ENCODE measurements at regions not wholly inside any gene's neighbourhood (a gene's known extent, or its start where the extent isn't known, plus 50 kb on each side); places are given as distances from the start of the nearest gene placed in this dataset.
"Not testable (repeated sequence)": the region's sequence is repeated elsewhere in the genome, so short reads cannot be mapped to it uniquely, and the experiment has no call there.

DNA sequence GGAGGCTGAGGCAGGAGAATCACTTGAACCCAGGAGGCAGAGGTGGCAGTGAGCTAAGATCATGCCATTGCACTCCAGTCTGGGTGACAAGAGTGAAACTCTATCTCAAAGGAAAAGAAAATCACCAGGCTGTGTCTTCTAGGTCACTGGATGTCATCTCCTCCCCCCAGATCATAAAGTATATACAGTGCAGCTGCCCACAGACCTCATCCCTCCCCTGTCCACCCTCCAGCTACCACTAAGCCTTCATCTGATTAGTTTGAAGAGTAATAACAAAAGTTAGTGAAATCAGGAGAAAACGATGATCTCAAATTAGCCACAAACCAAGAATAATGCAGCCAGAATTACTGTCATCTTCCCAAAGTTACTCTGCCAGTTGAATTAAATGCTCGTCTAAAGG is 117.2 kb downstream of the ZNF22 start:
- not testable (repeated sequence) for DNase-seq (ENCODE audit: low read depth, low spot score)

GRCh38 chr10:45118929-45119328 is 118.2 kb downstream of the ZNF22 start:
- no peak for DNase-seq (ENCODE audit: low read depth, low spot score)

DNA sequence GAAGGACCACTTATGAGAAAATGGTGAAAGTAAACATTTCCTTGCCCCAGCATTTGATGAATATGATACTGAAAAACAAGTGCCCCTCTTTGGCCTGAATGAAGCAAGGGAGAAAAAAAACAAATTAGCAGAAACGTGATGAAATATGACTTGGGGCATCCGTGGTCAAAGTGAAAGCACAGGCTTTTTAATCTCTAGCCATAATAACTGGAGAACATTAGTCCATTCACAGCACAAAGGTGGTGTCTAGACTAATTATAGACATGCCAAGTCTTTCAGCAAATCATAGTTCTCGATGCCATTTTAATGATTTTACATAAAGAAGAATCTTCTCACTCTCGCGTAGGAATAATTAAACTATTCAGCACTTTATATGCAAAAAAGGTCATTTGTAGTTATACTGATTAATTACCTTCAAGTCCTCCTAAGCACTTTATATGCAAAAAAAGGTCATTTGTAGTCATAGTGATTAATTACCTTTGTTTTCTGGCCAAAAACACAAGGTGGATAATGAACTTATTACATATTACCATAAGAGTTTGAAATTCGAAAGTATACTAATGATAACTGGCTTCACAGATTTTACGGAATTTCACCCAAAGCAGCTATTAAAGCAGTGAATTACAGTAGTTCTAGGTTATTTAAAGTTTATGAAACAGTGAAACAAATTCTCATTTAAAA is 121.6 kb downstream of the ZNF22 start:
- not testable (repeated sequence) for DNase-seq (ENCODE audit: low read depth, low spot score)

- DNase-seq (ENCODE audit: low read depth, low spot score): no peak
These were observed 134.9 kb downstream of the ZNF22 start for GRCh38 chr10:45135443-45136198.

- DNase-seq (ENCODE audit: low read depth, low spot score): no peak
These were observed 135.5 kb downstream of the ZNF22 start for GRCh38 chr10:45136256-45136655.

GRCh38 chr10:45144326-45145070 is 143.8 kb downstream of the ZNF22 start:
- DNase-seq (ENCODE audit: low read depth, low spot score): no peak

- not testable (repeated sequence) for DNase-seq (ENCODE audit: low read depth, low spot score)
These were observed 144.4 kb downstream of the ZNF22 start for GRCh38 chr10:45145143-45145542.

DNA sequence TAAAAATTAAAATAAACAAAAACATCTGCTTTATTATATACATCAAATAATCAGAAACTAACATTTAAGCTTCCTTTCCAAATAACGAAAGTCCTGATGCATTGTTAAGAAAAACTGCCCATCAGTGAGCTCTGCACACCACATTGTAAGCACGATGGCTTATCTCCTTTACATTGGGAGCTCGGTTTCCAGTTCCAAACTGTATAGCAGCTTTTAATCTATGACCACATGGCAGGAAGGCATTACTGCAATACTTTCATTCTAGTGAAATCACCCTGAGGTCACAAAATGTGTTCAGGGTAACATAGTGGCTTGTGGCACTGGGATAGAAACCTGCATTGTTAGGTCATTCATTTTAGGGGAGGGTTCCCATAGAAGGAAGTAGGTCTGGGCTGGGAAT is 146.3 kb downstream of the ZNF22 start:
- DNase-seq (ENCODE audit: low read depth, low spot score): no peak

DNA sequence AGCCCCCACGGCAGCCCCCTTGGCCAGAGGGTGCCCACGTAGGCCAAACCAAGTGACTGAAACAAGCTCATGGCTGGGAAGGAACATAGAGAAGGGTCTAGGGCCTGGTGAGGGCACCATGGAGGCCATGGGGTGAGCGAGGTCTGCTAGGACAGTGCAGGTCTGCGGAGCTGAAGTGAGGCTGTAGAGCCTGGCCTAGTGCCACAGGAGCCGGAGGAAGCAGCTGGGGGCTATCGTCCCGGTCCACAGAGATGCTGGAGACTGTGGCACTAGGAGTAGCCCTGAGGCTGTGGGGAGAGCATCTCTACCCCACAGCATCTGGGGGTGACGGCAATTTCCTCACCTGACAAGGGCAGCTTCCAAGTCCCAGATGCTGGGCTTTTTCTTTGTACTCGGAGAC is 150.3 kb downstream of the ZNF22 start:
- DNase-seq (ENCODE audit: low read depth, low spot score): no peak

GRCh38 chr10:45151467-45152214 is 150.9 kb downstream of the ZNF22 start:
- no peak for DNase-seq (ENCODE audit: low read depth, low spot score)

GRCh38 chr10:45152726-45153125 is 152.0 kb downstream of the ZNF22 start:
- no peak for DNase-seq (ENCODE audit: low read depth, low spot score)

- DNase-seq (ENCODE audit: low read depth, low spot score): no peak
These were observed 153.8 kb downstream of the ZNF22 start for GRCh38 chr10:45154502-45154901.

DNA sequence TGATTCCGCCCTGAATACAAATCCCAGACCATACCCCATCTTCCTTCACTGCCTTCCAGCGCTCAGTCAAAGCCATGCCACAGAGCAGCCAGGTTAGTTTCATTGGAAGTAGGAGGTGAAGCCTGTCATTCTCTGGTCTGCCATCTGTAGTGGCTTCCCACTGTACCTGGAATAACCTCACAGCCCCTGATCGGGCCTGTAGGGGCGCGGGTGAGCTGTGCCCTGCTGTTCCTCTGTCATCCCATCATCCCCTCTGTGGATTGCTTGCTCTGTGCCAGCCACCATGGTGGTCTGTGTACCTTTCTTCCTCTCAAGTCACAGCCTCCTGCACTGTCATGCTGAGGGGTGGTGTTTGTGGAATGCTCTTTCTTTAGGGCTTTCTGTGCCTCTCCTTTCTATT is 155.1 kb downstream of the ZNF22 start:
- DNase-seq (ENCODE audit: low read depth, low spot score): no peak

GRCh38 chr10:45160271-45160670 is 155.1 kb downstream of the OR13A1 start:
- DNase-seq (ENCODE audit: low read depth, low spot score): no peak

GRCh38 chr10:45163315-45163975 is 152.0 kb downstream of the OR13A1 start:
- DNase-seq (ENCODE audit: low read depth, low spot score): no peak

DNA sequence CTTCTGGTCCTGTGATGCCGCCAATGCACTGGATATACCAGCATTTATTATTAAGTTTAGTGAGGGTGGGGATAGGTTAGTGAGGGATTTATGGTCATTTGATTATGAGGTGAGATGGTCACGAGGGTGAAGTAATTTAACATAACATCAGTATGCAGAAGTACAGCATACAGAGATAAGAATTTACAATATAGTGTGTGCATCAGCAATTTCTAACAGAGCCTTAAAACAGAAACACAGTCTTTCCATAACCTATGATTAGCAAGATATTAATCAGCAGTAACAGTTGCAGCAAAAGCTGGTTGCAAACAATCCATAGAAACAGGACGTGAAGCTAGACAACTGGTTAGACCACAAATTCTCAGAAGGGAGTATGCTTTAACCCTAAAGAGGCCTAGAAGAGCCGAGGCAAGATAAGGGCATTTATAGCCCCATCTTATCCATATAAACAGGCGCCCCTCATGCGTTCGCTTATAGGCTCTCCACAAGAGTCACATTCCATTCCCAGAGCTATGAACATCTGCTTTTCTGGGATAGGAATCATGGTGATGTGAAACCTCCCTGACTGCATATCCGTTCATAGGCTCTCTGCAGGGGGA is 139.8 kb downstream of the OR13A1 start:
- DNase-seq (ENCODE audit: low read depth, low spot score): not testable (repeated sequence)

DNA sequence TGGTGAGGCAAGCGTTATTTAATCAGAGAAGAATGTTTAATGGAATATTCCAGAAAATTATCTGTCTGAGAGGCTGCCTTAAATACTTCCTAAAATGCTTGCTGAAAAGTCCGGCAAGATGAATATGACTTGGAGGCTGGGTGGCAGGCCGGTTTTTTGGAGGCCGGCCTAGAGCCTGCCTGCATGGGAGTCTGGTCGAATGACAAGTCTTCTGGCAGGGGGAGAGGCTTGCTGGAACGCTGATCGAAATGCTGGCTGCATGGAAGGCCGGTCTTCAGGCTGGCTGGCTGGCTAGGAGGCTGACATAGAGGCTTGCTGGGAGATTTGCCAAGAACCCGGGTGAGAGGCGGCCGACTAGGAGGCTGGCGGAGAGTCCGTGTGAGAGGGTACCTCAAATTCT is 135.7 kb downstream of the OR13A1 start:
- DNase-seq (ENCODE audit: low read depth, low spot score): no peak

GRCh38 chr10:45180507-45180906 is 134.9 kb downstream of the OR13A1 start:
- no peak for DNase-seq (ENCODE audit: low read depth, low spot score)

GRCh38 chr10:45180946-45181875 is 134.2 kb downstream of the OR13A1 start:
- no peak for DNase-seq (ENCODE audit: low read depth, low spot score)

- DNase-seq (ENCODE audit: low read depth, low spot score): no peak
These were observed 132.2 kb downstream of the OR13A1 start for GRCh38 chr10:45183174-45183573.
